ENCODE measurements at regions not wholly inside any gene's neighbourhood (a gene's known extent, or its start where the extent isn't known, plus 50 kb on each side); places are given as distances from the start of the nearest gene placed in this dataset.
A peak's percentile ranks its signal among the peaks of the same experiment; 100 is the strongest.

- no peak for DNase-seq (ENCODE audit: low spot score)
Measured at GRCh38 chr2:200054681-200055468, 99.5 kb downstream of the MAIP1 start.

GRCh38 chr2:200056105-200056504 is 100.7 kb downstream of the MAIP1 start:
- DNase-seq (ENCODE audit: low spot score) = no peak

GRCh38 chr2:200063155-200063554 is 107.8 kb downstream of the MAIP1 start:
- DNase-seq (ENCODE audit: low spot score) = no peak

- DNase-seq (ENCODE audit: low spot score) = no peak
Measured at GRCh38 chr2:200064879-200065278, 109.5 kb downstream of the MAIP1 start.

GRCh38 chr2:200065477-200065876 is 110.1 kb downstream of the MAIP1 start:
- no peak for DNase-seq (ENCODE audit: low spot score)

GRCh38 chr2:200066417-200066816 is 111.0 kb downstream of the MAIP1 start:
- no peak for DNase-seq (ENCODE audit: low spot score)

- DNase-seq (ENCODE audit: low spot score) = no peak
Measured at GRCh38 chr2:200068642-200069041, 113.3 kb downstream of the MAIP1 start.

GRCh38 chr2:200077210-200077650 is 121.8 kb downstream of the MAIP1 start:
- DNase-seq (ENCODE audit: low spot score) = no peak

- no peak for DNase-seq (ENCODE audit: low spot score)
Measured at GRCh38 chr2:200077838-200078237, 122.5 kb downstream of the MAIP1 start.

GRCh38 chr2:200079356-200079755 is 124.0 kb downstream of the MAIP1 start:
- DNase-seq (ENCODE audit: low spot score) = no peak

- DNase-seq (ENCODE audit: low spot score) = peak; percentile 16
Measured at GRCh38 chr2:200081236-200081635, 125.9 kb downstream of the MAIP1 start.

GRCh38 chr2:200081811-200082210 is 126.4 kb downstream of the MAIP1 start:
- no peak for DNase-seq (ENCODE audit: low spot score)

- DNase-seq (ENCODE audit: low spot score) = no peak
Measured at GRCh38 chr2:200084036-200084435, 128.7 kb downstream of the MAIP1 start.

GRCh38 chr2:200086911-200087310 is 131.5 kb downstream of the MAIP1 start:
- no peak for DNase-seq (ENCODE audit: low spot score)

- no peak for DNase-seq (ENCODE audit: low spot score)
Measured at GRCh38 chr2:200087451-200087850, 132.1 kb downstream of the MAIP1 start.

- no peak for DNase-seq (ENCODE audit: low spot score)
Measured at GRCh38 chr2:200089040-200089755, 133.8 kb downstream of the MAIP1 start.

- no peak for DNase-seq (ENCODE audit: low spot score)
Measured at GRCh38 chr2:200089756-200090109, 134.4 kb downstream of the MAIP1 start.

GRCh38 chr2:200090683-200091082 is 135.3 kb downstream of the MAIP1 start:
- no peak for DNase-seq (ENCODE audit: low spot score)

- DNase-seq (ENCODE audit: low spot score) = no peak
Measured at GRCh38 chr2:200091126-200091525, 135.7 kb downstream of the MAIP1 start.

- DNase-seq (ENCODE audit: low spot score) = no peak
Measured at GRCh38 chr2:200092235-200092634, 136.9 kb downstream of the MAIP1 start.

GRCh38 chr2:200095436-200095835 is 140.1 kb downstream of the MAIP1 start:
- DNase-seq (ENCODE audit: low spot score) = no peak

- DNase-seq (ENCODE audit: low spot score) = no peak
Measured at GRCh38 chr2:200099256-200099655, 143.9 kb downstream of the MAIP1 start.

GRCh38 chr2:200100027-200100426 is 144.6 kb downstream of the MAIP1 start:
- DNase-seq (ENCODE audit: low spot score) = no peak

GRCh38 chr2:200101922-200102321 is 146.5 kb downstream of the MAIP1 start:
- no peak for DNase-seq (ENCODE audit: low spot score)
